HG03139 (cell line): ENCODE measurements at regions not wholly inside any gene's neighbourhood (a gene's known extent, or its start where the extent isn't known, plus 50 kb on each side); places are given as distances from the start of the nearest gene placed in this dataset.

Experiments
- ATAC-seq: cut with Tn5 transposase; IDR thresholded peaks from one replicate; pipeline ENCODE4 v1.9.1; 2021; ENCODE audit not compliant: unreplicated experiment

DNA sequence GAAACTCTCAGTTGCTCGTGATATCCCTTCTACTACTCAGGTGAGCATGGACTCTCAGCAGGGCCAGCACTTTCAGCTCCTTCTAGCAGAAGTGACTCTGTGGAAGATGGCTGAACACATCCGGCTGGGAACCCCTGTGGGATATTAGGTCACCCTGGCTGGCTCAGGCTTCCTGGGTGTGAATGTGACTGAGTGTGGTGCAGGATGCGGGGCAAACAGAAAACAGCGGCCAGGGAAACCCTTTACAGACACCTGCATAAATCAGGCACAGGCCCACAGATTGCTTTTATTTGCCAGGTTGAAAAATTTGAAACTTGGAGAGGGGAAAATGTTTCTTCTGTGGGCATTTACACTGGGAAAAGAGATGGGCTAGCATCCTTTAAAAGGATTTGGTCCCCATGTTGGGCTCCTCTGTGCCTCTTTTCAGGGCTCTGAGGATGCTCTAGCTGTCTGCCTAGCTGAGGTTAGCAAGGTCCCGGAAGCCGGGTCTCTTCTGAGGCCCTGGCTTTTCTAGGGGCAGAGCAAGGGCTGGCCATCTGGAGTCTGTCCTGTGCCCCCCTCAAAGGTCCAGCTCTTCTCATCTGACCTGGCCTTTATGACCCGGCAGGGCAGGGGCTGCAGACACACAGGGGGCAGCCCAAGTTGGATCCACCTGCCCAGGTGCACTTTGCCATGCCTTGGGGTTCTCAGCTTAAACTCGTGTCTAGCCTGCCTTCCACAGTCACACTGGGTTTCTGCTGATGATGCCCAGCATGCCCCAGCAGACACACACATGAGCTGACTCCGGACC lies 243.0 kb downstream of the SIPA1L2 start:
- no peak for ATAC-seq

DNA sequence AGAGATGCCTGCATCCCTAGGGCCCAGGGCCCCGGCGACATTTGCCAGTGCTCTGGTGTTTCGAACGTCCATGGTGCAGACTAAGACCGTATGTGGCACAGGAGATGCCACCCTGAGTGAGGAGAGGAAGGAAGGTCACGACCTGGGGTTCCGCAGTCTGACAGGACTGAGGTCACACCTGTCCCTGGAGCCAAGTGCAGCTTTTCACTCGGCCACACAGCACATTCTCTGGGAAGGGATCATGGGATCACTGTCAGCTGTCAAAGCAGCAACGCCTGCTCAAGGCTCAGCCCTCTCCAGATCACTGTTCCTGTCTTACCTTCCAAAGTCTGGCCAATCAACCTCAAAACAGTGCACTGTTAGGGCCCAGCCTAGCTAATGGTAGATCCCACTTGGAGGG lies 243.6 kb downstream of the SIPA1L2 start:
- ATAC-seq: no peak

DNA sequence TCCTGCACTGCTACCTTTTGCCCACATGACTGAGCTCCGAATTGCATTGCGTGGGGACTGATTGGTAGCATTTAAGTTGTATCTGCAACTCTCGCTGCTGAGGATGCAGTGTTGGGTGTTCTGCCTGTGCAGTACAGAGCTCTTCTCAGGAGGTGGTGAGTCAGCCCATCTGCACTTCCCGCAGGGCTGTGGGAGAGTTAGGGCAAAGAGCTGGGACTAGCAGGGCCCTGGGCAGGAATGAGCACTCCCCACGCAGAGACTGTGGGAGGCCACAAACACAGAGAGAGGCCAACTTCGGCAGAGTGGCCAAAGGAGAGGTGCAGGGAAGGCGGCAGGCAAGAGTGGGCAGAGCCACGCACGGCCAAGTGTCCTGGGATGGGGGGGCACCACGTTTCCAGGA lies 244.7 kb downstream of the SIPA1L2 start:
- ATAC-seq: no peak

DNA sequence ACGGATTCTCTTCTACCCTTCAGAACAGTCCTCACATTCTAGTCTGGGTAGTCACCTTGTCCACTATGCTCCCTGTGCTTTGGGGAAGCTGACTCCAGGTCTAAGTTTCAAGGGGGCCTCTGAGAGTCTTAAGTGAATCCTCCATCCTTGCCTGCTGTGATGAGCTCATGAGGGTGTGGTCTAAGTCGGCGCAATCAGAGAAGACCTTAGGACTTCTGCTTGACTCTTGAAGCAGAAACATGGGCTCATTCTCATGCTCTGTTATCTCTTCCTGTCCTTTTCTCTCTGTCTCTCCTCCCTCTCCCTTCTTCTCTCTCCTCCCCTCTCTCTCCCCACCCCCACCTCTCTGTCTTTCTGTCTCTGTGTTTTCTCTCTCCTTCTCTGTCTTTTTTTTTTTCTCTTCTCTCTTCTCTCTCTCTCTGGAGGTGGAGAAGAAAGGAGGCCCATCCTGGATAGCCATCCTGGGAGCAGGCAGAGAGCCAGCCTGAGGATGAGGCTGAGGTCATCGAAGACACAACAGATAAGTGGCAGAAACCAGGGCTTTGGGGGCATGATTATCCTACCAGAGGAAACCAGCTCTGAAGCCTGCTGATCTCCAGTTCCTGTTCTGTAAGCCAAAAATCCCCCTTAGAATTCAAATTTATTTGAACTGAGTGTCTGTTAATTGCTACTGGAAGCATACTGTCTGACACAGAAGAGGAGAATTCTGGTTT lies 245.6 kb downstream of the SIPA1L2 start:
- no peak for ATAC-seq

DNA sequence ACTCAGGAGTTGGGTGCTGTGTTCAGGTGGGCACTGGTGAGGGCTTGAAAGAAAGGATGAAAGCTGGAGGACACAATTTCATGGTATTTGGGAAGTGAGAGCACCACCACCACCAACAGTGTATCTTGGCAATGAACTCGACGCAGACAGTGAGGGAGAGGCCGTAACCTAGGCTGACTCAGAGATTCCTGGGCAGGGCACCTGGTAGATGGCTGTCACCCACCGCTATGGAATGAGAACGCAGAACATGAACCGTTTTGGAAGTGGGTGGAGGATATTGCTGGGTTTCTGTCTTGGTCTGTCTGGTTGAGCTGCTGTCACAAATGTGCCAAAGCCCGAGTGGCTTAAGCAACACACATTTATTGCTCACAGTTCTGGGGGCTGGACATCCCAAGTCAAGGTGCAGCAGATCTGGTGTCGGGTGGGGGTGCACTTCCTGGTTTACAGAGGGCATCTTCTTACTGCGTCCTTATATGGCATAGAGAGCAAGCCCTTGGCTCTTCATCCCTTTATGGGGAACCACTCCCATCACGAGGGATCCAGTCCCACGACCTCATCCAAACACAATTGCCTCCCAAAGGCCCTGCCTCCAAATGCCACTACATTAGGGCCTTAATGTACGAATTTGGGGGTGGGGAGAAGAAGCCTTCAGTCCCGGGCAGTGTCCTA lies 246.3 kb downstream of the SIPA1L2 start:
- ATAC-seq: no peak

DNA sequence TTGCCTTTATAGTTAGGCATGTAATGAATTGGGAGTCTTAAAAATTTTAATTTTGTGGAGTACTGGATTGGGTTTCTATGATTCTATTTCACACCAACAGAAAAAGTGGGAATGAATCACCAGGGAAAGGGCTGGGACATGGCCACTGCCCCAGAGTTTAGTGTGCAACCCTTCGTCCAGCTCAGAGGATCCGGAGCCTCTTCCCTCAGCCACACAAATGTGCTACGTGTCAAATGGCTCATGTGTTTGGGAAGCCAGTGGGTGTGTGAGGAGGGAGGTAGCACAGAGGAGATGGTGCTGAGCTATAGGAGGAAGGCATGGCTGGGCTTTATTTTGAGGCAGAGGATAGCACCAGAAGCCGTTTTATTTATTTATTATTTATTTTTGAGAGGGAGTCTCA lies 247.3 kb downstream of the SIPA1L2 start:
- ATAC-seq: no peak

DNA sequence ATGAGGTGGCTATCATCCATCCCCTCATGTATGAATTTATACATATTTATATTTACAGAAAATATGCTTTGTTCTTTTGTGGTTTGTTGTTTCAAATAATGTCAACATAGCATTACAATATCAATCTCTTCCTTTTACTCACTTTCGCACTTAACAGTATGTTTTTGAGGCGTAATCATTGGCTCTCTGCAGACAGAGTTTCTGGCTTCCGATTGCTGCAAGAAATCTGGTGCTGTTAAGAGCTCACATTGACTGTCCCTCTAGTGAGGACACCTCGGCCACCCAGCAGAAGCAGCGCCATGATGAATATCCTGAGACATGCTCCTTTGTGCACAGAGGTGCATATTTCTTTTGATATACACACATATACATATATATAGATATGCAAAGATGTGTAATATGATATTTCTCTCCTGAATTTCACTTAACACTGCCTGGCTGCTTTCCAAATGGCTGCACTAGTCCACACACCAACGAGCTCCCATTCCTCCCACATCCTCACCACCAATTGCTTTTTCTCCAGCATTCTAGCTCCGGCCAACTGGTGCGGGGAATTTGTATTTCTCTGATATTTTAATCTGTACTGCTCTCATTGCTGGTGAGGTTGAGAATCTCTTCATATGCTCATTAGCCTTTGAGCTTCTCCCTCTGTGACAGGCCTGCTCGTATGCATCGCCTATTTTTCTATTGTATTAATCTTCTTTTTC lies 248.4 kb downstream of the SIPA1L2 start:
- no peak for ATAC-seq

DNA sequence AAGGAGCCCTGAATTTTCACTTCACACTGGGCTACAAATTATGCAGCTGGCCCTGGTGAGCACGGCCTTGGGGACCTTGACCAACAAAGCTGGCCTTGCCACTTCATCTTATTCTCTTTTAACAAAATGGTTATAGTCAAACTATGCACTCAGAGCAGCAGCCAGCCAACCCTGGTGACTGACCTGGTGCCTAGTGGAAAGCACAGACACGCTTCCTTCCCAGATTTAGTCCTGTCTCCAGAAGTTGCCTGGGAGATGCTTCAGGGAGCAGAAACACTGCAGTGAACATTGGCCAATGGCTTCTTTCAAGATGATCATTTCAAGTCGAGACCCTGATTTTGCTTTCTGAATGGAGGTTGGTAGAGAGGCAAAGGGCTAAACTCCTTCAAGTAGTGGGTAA lies 249.3 kb downstream of the SIPA1L2 start:
- ATAC-seq: no peak

DNA sequence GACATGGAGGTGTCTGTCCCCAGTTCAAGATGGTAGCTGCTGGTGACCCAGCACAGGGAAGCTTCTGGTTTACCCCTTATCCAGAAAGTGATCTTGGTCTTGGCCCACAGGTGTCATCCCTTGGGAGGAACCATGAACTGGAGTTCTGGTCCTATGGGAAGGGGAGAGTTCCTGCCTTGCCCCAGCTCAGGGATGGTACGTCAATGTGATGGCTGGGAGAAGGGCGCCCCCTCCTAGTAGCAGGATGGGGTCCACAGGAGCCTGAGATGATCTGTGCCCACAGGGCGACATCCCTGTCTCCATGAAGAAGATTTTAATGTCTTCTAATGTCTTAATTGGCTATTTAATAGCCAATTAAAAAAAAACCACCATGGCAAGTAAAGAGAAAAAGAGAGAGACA lies 249.8 kb downstream of the SIPA1L2 start:
- no peak for ATAC-seq

DNA sequence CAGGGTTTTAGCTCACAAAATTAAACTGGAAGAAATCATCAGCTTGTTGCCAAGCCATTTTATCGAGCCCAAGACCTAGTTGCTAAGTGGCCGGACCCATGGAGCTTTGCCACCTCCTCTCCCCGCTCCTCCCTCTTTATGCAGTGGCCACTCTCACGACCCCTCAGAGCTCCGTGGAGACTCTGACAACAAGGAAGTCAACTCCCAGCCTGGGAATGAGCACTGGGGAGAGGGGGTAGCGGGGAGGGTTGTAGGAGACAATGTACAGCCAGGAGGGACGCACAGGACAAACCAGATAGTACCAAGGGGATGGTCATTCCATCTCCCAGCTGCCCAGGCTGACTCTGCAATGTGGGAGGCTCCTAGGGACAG lies 250.9 kb downstream of the SIPA1L2 start:
- ATAC-seq: no peak

DNA sequence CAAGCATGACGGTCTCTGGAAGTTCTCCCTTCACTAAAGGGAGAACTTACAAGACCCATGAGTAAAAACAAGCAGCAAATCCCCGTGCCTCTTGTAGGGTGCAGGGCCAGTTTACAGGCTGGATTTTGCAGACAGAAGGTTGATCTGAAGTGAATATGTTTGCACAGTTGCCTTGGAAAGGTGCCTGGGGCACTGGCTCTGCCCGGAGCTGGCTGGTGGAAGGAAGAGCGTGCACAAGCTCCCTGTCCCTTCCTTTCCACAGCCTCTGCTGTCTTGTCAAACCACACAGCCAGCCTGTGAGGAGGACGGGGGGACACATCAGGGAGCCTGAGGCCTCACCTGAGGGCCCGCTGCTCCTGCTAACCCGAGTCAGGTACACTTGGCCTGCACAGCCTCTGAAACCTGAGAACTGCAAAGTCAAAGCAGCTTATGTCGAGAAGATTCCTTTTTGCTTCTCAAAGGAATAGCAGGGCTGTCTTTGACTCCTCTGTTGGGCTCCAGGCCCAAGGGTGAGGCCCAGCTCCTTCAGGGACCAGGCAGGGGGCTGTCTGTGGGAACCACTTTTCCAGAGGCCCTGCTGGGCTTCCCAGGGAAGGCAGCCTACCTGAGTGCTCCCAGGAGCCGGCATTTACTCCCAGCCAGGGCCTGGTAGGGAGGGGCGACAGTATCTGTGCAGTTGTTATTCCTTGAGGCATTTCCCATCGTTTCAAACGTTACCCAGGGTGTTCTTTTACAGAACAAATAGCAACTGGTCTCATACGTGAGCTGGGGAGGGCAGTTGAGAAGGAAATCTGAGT lies 251.5 kb downstream of the SIPA1L2 start:
- no peak for ATAC-seq

DNA sequence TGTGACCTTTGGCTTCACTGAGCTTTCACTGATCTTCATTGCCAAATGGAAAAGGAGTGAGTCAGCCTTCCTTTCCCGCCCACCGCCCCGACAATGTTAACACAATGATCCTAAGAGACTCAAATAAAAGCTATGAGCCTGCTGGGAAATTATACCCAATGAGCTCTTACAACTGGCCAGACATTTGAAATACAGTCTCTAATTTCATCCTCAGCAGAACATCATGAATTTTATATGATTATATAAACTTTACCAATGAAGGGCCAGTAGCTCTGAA lies 252.5 kb downstream of the SIPA1L2 start:
- no peak for ATAC-seq

DNA sequence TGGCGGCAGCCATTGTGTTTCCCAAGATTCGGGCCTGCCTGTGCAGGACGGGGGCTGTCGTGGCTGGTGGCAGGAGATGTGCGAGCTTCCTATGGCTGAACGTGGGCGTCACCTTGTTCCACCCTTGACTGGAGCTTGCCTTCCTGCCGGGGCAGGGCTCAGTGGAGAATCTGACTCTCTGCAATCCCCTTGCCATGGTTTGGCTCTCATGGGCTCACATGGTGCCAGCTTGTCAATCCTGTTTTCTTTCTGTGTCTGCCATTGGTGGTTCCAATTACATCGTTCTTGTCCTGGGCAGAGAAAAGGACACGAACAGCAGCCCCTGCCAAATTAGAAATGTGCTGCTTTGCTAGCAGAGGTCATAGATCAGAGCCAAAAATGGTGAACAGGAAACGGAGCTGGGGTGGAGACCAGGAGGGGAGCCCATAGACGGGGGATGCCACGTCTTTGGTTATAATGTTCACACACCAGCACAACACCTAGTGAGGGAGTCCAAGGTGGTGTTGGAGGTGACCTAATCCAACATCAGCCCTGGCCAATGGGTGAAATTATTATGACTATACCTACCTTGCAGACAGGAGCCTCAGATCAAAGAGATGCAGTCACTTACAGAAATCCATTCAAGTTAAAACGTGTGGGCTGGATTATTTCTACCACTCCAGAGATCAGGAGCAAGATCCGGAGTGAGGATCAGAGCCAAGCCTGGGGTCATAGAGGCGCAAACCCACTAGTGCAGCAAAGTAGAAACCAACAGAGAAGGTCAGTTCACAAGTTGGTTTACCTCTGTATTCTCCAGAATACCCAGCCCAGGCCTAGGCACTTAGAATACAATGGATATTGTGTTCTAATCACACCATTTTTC lies 253.1 kb downstream of the SIPA1L2 start:
- ATAC-seq: no peak

DNA sequence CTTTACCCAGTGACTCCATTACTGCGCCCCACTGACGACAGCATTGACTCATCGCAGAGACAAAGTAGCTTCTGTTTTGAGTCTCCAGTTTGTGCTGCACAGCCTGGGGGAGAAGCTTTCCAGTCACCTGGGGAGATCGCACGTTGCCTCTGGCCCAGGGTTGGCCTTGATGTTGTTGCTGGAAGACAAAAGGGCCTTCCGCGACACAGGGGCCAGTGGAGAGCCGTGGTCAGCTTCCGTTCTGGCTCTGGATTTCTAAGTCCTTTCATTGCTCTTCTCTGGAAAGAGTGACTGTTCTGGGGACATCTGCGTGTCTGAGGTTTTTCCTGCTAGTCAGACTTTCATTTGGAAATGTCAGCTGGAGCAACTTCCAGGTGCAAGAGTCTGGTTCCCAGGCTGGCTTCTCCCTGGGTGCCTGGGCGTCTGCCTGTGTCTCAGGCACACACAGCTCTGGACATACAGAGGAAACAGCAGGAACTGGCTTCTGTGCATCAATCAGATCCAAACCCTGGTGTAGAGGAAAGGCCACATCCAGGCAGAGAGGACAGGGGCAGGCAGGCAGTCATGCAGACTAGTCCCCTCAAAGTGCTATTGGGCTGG lies 257.0 kb downstream of the SIPA1L2 start:
- no peak for ATAC-seq

DNA sequence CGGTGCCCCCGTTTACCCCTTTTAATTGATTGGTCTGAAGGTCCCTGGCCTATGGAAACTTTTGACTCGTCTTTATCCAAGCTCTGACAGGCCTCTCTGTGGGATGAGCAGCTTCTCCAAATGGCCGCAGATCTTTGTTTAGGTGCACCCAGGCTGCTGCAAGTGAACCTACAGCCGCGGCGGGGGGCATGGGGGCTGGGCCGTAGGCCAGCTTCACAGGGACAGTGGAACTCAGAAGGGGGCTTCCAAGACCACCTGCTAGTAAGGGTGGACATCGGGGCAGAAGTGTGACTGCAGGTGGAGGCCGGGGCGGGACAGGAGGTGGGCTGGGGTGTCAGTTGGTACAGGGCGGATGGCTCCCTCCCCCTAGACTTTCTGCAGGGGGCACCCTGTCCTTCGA lies 257.5 kb downstream of the SIPA1L2 start:
- no peak for ATAC-seq

DNA sequence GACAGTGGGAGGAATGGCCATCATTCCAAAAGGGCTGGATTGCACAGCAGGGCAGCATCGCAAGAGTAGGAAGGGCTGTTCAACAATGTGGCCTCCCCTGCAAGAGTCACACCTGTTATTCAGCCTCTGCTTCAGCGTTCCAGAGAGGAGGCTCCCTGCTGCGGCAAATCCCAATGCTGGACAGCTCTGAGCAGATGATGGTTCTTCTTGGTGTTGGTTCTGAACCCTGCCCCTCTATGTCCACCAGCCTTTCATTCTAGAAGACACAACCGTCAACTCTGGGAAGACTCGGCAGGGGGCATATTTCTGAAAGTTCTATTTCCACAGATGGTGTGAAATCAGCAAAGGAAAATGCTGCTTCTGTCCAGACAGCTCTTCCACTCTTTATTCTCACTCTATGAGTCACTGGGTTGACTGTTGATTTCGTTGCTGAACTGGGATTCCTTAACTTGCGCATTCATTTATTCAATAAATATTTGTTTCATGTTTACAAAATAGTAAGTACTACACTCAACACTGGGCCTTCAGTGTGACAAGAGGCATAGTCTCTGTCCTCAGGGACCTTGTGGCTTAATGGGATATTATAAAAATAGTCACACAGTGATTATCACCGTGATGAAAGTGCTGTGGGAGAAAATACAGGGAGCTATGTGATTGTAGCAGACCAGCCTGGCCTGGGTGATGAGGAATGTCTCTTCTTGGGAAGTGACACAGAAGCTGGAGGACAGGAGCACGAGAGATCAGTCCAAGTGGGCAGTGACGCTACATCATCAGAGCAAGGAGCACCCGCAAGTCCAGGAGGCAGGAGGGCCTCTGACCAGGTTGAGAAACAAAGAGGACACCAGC lies 260.3 kb downstream of the SIPA1L2 start:
- ATAC-seq: no peak

DNA sequence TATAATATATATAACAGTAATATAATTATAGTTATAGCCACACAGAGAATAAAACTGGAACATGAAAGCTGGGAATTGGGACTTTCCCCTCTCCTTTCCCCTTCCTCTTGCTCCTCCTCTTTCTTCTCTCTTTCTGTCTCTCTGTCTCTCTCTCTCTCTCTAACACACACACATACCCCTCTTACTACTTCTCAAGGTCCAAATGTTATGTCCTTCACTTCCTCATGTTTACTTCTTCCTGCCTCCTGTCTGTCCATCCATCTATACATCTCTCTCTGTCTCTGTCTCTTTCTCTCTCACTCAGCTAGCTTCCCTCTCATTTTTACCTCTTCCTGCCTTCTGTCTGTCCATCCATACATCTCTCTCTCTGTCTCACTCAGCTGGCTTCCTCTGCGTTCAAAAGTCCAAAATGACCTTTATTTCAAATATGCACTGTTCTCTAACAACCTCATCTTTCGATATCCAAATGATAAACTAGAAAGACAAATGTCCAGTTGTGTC lies 261.1 kb downstream of the SIPA1L2 start:
- no peak for ATAC-seq

DNA sequence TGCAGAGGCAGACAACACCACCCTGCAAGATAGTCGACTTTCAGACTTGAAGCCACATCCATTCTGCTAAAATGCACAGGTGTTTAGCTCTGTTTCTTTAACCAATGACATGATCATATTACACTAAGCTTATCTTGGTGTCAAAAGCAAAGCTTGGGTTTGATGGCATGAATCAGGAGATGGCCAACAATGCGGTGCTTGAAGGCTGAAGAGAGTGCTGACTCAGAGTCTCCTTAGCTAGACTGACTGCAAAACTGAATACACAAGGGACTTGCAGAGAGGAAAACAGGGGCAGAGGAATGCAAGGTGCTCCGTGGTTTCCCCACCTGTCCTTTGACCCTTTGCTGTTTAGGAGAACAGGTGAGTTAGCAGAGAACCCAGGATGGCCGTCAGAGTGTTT lies 262.6 kb downstream of the SIPA1L2 start:
- no peak for ATAC-seq
